ENCODE measurements at regions not wholly inside any gene's neighbourhood (a gene's known extent, or its start where the extent isn't known, plus 50 kb on each side); places are given as distances from the start of the nearest gene placed in this dataset.
A peak's percentile ranks its signal among the peaks of the same experiment; 100 is the strongest.

DNA sequence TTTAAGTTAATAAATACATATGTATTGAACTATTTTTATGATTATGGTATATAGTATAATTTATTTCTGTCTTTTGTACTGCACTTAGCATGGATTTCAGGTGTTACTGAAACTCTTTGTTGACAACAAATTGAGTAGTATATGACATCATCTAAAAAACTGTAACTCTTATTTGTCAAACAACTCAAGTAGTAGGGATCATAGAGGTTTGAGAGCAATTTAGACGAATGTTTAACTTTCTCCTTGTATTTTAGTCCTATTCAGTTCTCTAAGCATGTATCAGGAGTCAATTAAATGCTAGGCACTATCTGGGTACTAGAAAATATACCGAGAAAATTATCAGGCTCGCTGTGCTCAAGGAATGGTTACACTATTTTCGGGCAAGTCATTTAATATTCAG lies 595.2 kb downstream of the METTL15 start:
- DNase-seq (ENCODE audit: low read depth, low spot score) (peak; percentile 33), FAIRE-seq (no peak)
- TF ChIP-seq JUN (IDR thresholded peaks at IDR 0.05; ENCODE audit: borderline replicate concordance, insufficient read depth, insufficient read length, low read depth) (no peak), EZH2 (IDR thresholded peaks at IDR 0.05; ENCODE audit: borderline replicate concordance, low read depth, low read length, severe bottlenecking) (no peak), FOS (IDR thresholded peaks at IDR 0.05; ENCODE audit: borderline replicate concordance, insufficient read depth, low read length) (no peak), GATA2 (IDR thresholded peaks at IDR 0.05; ENCODE audit: insufficient read depth, insufficient read length, low read depth, low read length) (no peak), POLR2AphosphoS5 (IDR thresholded peaks at IDR 0.05; ENCODE audit: insufficient read depth, low read depth, low read length) (no peak), POLR2A (IDR thresholded peaks at IDR 0.05; ENCODE audit: low read depth, low read length) (no peak), MYC (IDR thresholded peaks at IDR 0.05; ENCODE audit: low read depth, low read length) (no peak)
- TF ChIP-seq, protein P1, sequence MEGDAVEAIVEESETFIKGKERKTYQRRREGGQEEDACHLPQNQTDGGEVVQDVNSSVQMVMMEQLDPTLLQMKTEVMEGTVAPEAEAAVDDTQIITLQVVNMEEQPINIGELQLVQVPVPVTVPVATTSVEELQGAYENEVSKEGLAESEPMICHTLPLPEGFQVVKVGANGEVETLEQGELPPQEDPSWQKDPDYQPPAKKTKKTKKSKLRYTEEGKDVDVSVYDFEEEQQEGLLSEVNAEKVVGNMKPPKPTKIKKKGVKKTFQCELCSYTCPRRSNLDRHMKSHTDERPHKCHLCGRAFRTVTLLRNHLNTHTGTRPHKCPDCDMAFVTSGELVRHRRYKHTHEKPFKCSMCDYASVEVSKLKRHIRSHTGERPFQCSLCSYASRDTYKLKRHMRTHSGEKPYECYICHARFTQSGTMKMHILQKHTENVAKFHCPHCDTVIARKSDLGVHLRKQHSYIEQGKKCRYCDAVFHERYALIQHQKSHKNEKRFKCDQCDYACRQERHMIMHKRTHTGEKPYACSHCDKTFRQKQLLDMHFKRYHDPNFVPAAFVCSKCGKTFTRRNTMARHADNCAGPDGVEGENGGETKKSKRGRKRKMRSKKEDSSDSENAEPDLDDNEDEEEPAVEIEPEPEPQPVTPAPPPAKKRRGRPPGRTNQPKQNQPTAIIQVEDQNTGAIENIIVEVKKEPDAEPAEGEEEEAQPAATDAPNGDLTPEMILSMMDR (IDR thresholded peaks at IDR 0.05; ENCODE audit: extremely low read depth in 1 of 2, insufficient read depth in 1 of 2, low read depth in 1 of 2, low read length in 2 of 2): no peak
- TF ChIP-seq, protein P2, sequence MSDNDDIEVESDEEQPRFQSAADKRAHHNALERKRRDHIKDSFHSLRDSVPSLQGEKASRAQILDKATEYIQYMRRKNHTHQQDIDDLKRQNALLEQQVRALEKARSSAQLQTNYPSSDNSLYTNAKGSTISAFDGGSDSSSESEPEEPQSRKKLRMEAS (IDR thresholded peaks at IDR 0.05; ENCODE audit: insufficient read depth, insufficient read length): no peak
- no peaks in the 10 kb centered on the region for H4K20me1 ChIP-seq (replicated peaks; ENCODE audit: control insufficient read depth, extremely low read depth, insufficient read depth, low read length)
- no peaks in the 10 kb centered on the region for H3K9me3 ChIP-seq (replicated peaks; ENCODE audit: control insufficient read depth, insufficient read depth, low read length)
- intact Hi-C loops (cut with micrococcal nuclease) (loop anchor here (2.0 kb wide), 2 partner anchors 455 to 595 kb away; partner anchors contain the start of genes KIF18A and METTL15), dilution Hi-C loops (cut with MboI; ENCODE audit: extremely low pct_ligation_motif_present, low sequenced_read_pairs) (no loop called here)
- H3K27ac ChIP-seq (ENCODE audit: insufficient read depth, low read depth, low read length): peak overlapping the region; percentile 82
- POLR2A ChIA-PET: interaction anchor here (1.6 kb wide), 1 partner anchor 416 kb away, joined by 5 read pairs; no protein-coding TSS in a partner anchor
- peak overlapping the region in 2 of 3 experiments; percentile 70 to 87 for H3K4me3 ChIP-seq (replicated peaks in 1 of 3; ENCODE audit: insufficient read depth in 1 of 3, low read depth in 1 of 3, low read length in 3 of 3)
- peak overlapping the region; percentile 87 for H3K9ac ChIP-seq (replicated peaks; ENCODE audit: extremely low read depth, insufficient read depth, low read length)
- no TSS peak for BruUV-seq (replicated peaks)
- no peaks in the 10 kb centered on the region for H3K36me3 ChIP-seq (ENCODE audit: control insufficient read depth in 2 of 2, extremely low read depth in 1 of 2, insufficient read depth in 2 of 2, low read length in 2 of 2)
- no peaks in the 10 kb centered on the region for H3K27me3 ChIP-seq (ENCODE audit: control insufficient read depth in 2 of 2, insufficient read depth in 2 of 2, low read length in 2 of 2)
- no peaks in the 10 kb centered on the region for H3K9me1 ChIP-seq (replicated peaks; ENCODE audit: control insufficient read depth, extremely low read depth, insufficient read depth, low read length)
- H3K4me2 ChIP-seq (ENCODE audit: insufficient read depth, low read length): peak overlapping the region; percentile 96
- peaks cover 45% of the 10 kb centered on the region for H3K4me1 ChIP-seq (ENCODE audit: control insufficient read depth, extremely low read depth, insufficient read depth, low read length)
- H3K79me2 ChIP-seq (ENCODE audit: control insufficient read depth, insufficient read depth, low read length): peaks cover 57% of the 10 kb centered on the region
- CTCF ChIA-PET: interaction anchor here (0.6 kb wide), 1 partner anchor 625 kb away, joined by 3 read pairs; no protein-coding TSS in a partner anchor
- no peak overlapping the region for H2AFZ ChIP-seq (ENCODE audit: low read depth, low read length)
